Endothelial cell (in vitro differentiated cells): ENCODE measurements at regions not wholly inside any gene's neighbourhood (a gene's known extent, or its start where the extent isn't known, plus 50 kb on each side); places are given as distances from the start of the nearest gene placed in this dataset.
A peak's percentile ranks its signal among the peaks of the same experiment; 100 is the strongest.

ENCODE experiments used
- DNase-seq: peaks from one replicate; pipeline ENCODE4 v3.0.0; 2021; ENCODE audit warnings: low spot score
- H3K27ac Mint-ChIP-seq: one replicate; pipeline ENCODE4 v1.8.0; 2021; ENCODE audit warnings: mixed read lengths, inconsistent platforms; ENCODE audit not compliant: unreplicated experiment
- H3K27me3 Mint-ChIP-seq: one replicate; pipeline ENCODE4 v1.8.0; 2021; ENCODE audit warnings: mild to moderate bottlenecking, moderate library complexity, mixed read lengths, inconsistent platforms; ENCODE audit not compliant: unreplicated experiment
- H3K36me3 Mint-ChIP-seq: one replicate; pipeline ENCODE4 v1.8.0; 2021; ENCODE audit warnings: mild to moderate bottlenecking, low read depth, mixed read lengths, inconsistent platforms; ENCODE audit not compliant: unreplicated experiment
- H3K4me1 Mint-ChIP-seq: one replicate; pipeline ENCODE4 v1.8.0; 2021; ENCODE audit warnings: mild to moderate bottlenecking, mixed read lengths, inconsistent platforms; ENCODE audit not compliant: unreplicated experiment
- H3K4me3 Mint-ChIP-seq: one replicate; pipeline ENCODE4 v1.8.0; 2021; ENCODE audit warnings: mild to moderate bottlenecking, mixed read lengths, inconsistent platforms; ENCODE audit not compliant: unreplicated experiment
- H3K9me3 Mint-ChIP-seq: one replicate; pipeline ENCODE4 v1.8.0; 2021; ENCODE audit warnings: mixed read lengths, inconsistent platforms; ENCODE audit not compliant: unreplicated experiment
- TF ChIP-seq, protein P1 (sequence below): fragments of 200-600 bp; sonication (generic); IDR thresholded peaks from one replicate; pipeline ENCODE4 v1.5.0; 2021; ENCODE audit warnings: antibody characterized with exemption; ENCODE audit not compliant: unreplicated experiment

DNA sequence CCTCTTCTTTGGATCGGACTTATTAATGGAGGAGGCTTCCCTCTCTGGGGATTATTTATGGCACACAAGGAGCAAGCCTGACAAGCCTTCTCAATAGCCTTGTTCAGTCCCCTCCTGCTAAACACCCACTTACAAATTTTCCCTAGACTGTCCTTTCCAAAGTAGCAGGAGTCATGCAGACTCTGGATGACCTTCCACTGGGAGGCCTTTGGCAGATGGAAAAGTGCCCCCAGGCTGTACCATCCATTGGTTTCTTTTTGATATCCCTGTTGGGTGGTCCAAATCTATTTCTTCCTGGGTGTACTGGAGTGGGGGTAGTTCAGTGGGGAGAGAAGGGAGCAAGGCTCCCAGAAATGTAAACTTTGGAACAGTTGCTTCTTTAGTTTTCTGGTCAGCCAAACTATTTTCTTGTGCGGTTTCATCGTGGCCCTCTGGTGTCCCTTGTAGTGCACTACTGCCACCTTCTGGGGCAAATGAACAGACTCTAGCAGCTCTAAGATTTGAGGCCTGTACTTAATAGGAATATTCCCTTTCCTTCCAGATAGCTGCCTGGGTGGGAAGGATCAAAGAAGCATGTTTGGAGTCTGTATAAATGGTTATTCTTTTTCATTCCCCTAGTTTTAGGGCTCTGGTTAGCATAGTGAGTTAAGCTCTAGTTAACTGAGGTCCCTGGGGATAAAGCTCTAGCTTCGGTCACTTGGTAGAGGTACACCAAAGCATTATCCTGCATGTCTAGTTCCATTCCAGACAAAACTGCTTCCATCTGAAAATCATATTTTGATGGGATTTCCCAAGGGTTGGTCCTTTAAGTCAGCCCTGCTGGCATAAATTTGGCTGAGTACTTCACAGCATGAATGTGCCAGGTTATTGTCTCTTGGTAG, 409.5 kb downstream of the SLC6A15 start:
- no peaks in the 10 kb centered on the region for H3K9me3 Mint-ChIP-seq
- DNase-seq = peak; percentile 69
- H3K27me3 Mint-ChIP-seq = peaks cover 3% of the 10 kb centered on the region
- H3K4me3 Mint-ChIP-seq = no peak overlapping the region
- peaks cover 4% of the 10 kb centered on the region for H3K4me1 Mint-ChIP-seq
- TF ChIP-seq, protein P1, sequence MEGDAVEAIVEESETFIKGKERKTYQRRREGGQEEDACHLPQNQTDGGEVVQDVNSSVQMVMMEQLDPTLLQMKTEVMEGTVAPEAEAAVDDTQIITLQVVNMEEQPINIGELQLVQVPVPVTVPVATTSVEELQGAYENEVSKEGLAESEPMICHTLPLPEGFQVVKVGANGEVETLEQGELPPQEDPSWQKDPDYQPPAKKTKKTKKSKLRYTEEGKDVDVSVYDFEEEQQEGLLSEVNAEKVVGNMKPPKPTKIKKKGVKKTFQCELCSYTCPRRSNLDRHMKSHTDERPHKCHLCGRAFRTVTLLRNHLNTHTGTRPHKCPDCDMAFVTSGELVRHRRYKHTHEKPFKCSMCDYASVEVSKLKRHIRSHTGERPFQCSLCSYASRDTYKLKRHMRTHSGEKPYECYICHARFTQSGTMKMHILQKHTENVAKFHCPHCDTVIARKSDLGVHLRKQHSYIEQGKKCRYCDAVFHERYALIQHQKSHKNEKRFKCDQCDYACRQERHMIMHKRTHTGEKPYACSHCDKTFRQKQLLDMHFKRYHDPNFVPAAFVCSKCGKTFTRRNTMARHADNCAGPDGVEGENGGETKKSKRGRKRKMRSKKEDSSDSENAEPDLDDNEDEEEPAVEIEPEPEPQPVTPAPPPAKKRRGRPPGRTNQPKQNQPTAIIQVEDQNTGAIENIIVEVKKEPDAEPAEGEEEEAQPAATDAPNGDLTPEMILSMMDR = peak; percentile 63
- H3K36me3 Mint-ChIP-seq = no peaks in the 10 kb centered on the region
- no peak overlapping the region for H3K27ac Mint-ChIP-seq

DNA sequence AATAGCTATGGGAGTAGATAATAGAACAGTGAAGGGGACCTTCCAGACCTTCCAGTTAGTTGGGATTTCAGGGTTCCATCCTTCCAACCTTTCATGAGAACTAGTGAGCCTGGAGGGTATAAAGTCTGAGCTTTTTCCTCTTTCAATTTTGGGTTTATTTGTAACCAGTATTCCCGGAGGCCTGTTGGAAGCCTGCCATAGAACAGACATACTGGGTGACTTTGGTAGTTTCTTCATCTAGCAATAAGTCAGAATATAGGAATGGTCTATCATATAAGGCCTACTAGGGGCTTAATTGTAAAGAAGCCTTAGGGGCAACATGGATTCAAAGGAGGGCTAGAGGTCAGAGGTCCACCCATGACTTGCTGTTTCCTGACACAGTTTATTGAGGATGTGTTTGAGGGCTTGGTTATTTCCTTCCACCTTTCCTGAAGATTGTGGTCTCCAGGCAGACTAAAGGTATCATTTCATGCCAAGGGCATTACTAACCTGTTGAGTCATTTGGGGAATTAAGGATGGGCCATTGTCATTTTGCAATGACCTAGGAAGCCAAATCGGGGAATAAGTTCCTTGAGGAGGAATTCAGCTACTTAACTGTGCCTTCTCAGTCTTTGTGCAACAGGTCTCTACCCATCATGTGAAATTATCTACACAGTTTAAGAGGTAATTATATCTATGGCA, 410.3 kb downstream of the SLC6A15 start:
- Mint-ChIP-seq H3K4me3 (no peak overlapping the region), H3K36me3 (no peaks in the 10 kb centered on the region), H3K9me3 (no peaks in the 10 kb centered on the region), H3K27ac (no peak overlapping the region), H3K4me1 (peaks cover 4% of the 10 kb centered on the region), H3K27me3 (peaks cover 3% of the 10 kb centered on the region)
- TF ChIP-seq, protein P1 = no peak
- no peak for DNase-seq

DNA sequence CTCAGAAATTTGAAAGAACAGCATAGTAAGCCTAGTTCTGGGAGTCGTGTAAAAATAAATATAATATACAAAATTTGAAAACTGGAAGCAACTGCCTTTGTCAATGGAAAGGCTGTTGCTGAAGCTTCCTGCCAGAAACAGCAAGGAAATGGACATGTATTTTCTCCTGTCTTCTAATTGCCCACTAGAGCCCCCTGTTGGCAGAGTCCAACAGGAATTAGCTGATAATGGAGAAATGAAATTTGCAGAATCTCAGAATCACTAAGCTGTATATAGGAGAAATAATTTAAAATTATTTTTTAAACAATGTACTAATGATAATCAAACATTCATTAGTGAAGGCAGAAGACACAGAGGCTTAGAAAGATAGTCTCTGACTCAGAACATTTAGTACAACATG, 414.8 kb downstream of the SLC6A15 start:
- DNase-seq = no peak
- H3K4me3 Mint-ChIP-seq = no peak overlapping the region
- H3K27ac Mint-ChIP-seq = no peak overlapping the region
- H3K4me1 Mint-ChIP-seq = peaks cover under 1% of the 10 kb centered on the region
- no peaks in the 10 kb centered on the region for H3K27me3 Mint-ChIP-seq
- no peaks in the 10 kb centered on the region for H3K9me3 Mint-ChIP-seq
- TF ChIP-seq, protein P1 = no peak
- no peaks in the 10 kb centered on the region for H3K36me3 Mint-ChIP-seq

DNA sequence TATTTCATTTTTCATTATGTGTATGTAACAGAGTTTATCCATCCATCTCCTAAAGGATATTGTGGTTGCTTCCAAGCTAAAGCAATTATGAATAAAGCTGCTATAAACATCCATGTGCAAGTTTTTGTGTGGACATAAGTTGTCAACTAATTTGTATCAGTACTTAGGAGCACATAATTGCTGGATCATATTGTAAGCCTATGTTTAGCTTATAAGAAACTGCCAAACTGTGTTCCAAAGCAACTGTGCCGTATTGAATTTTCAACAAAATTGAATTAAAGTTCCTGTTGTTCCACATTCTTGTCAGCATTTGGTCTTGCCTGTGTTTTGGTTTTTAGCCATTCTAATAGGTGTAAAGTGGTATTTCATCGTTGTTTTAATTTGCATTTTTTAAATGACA, 416.9 kb downstream of the SLC6A15 start:
- Mint-ChIP-seq H3K27me3 (no peaks in the 10 kb centered on the region), H3K36me3 (no peaks in the 10 kb centered on the region), H3K27ac (no peak overlapping the region), H3K9me3 (no peaks in the 10 kb centered on the region), H3K4me1 (no peaks in the 10 kb centered on the region), H3K4me3 (no peak overlapping the region)
- DNase-seq = no peak
- TF ChIP-seq, protein P1 = no peak

DNA sequence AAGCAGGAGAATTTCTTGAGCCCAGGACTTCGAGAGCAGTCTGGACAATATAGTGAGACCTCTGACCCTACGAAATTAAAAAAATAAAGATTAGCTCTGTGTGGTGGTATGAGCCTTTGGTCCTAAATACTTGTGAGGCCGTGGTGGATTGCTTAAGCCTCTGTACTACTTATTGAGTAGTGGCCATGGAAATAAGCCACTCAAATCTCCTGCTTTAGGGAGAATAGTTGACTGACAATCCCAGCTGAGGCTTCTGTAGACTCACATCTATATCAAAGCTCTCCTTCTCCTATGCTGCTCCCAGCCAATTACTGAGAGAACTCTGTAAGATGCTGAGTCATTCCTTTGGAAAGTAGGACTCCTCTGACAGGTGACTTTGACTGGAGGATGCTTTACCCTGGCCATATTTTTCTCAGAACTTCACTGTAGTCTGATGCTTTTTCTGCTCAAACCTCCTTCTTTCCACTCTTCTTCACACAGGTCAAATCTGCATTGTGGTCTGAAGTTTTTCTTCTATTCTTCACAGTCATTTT, 420.2 kb downstream of the SLC6A15 start:
- H3K27ac Mint-ChIP-seq = no peak overlapping the region
- no peaks in the 10 kb centered on the region for H3K36me3 Mint-ChIP-seq
- no peak for DNase-seq
- H3K9me3 Mint-ChIP-seq = no peaks in the 10 kb centered on the region
- H3K27me3 Mint-ChIP-seq = no peaks in the 10 kb centered on the region
- no peaks in the 10 kb centered on the region for H3K4me1 Mint-ChIP-seq
- H3K4me3 Mint-ChIP-seq = no peak overlapping the region
- TF ChIP-seq, protein P1 = no peak
